ENCODE measurements at regions not wholly inside any gene's neighbourhood (a gene's known extent, or its start where the extent isn't known, plus 50 kb on each side); places are given as distances from the start of the nearest gene placed in this dataset.
A peak's percentile ranks its signal among the peaks of the same experiment; 100 is the strongest.

- DNase-seq (ENCODE audit: low spot score): no peak
Measured at GRCh38 chr2:147062073-147062472, 782.8 kb upstream of the ACVR2A start.

GRCh38 chr2:147061269-147061668, 783.6 kb upstream of the ACVR2A start:
- DNase-seq (ENCODE audit: low spot score): no peak

- DNase-seq (ENCODE audit: low spot score): no peak
Measured at GRCh38 chr2:147057892-147058490, 786.8 kb upstream of the ACVR2A start.

GRCh38 chr2:147051814-147052213, 793.0 kb upstream of the ACVR2A start:
- DNase-seq (ENCODE audit: low spot score): no peak

- DNase-seq (ENCODE audit: low spot score): no peak
Measured at GRCh38 chr2:147051248-147051647, 793.6 kb upstream of the ACVR2A start.

- DNase-seq (ENCODE audit: low spot score): no peak
Measured at GRCh38 chr2:147049957-147050356, 794.9 kb upstream of the ACVR2A start.

- no peak for DNase-seq (ENCODE audit: low spot score)
Measured at GRCh38 chr2:147046473-147046872, 798.4 kb upstream of the ACVR2A start.

GRCh38 chr2:147045113-147045512, 799.7 kb upstream of the ACVR2A start:
- DNase-seq (ENCODE audit: low spot score): peak; percentile 5

- DNase-seq (ENCODE audit: low spot score): no peak
Measured at GRCh38 chr2:147041121-147041494, 803.7 kb upstream of the ACVR2A start.

- no peak for DNase-seq (ENCODE audit: low spot score)
Measured at GRCh38 chr2:147040298-147041120, 804.3 kb upstream of the ACVR2A start.

- no peak for DNase-seq (ENCODE audit: low spot score)
Measured at GRCh38 chr2:147037048-147037447, 807.8 kb upstream of the ACVR2A start.

GRCh38 chr2:147033044-147033443, 811.8 kb upstream of the ACVR2A start:
- DNase-seq (ENCODE audit: low spot score): no peak

GRCh38 chr2:147031897-147032296, 812.9 kb upstream of the ACVR2A start:
- DNase-seq (ENCODE audit: low spot score): no peak

- DNase-seq (ENCODE audit: low spot score): no peak
Measured at GRCh38 chr2:147030966-147031720, 813.7 kb upstream of the ACVR2A start.

GRCh38 chr2:147027436-147027835, 817.4 kb upstream of the ACVR2A start:
- DNase-seq (ENCODE audit: low spot score): no peak

- no peak for DNase-seq (ENCODE audit: low spot score)
Measured at GRCh38 chr2:147026664-147027295, 818.0 kb upstream of the ACVR2A start.

GRCh38 chr2:147025646-147026585, 818.9 kb upstream of the ACVR2A start:
- DNase-seq (ENCODE audit: low spot score): no peak

- no peak for DNase-seq (ENCODE audit: low spot score)
Measured at GRCh38 chr2:147019311-147019710, 825.5 kb upstream of the ACVR2A start.

GRCh38 chr2:147017951-147018645, 826.7 kb upstream of the ACVR2A start:
- no peak for DNase-seq (ENCODE audit: low spot score)

GRCh38 chr2:147016181-147016580, 828.6 kb upstream of the ACVR2A start:
- DNase-seq (ENCODE audit: low spot score): no peak

GRCh38 chr2:147015591-147015990, 829.2 kb upstream of the ACVR2A start:
- DNase-seq (ENCODE audit: low spot score): no peak
